C4-2B (cell line): ENCODE measurements at regions not wholly inside any gene's neighbourhood (a gene's known extent, or its start where the extent isn't known, plus 50 kb on each side); places are given as distances from the start of the nearest gene placed in this dataset.

ENCODE experiments used
- CTCF ChIP-seq: fragments of 450-650 bp; conservative IDR thresholded peaks from 2 replicates; pipeline ENCODE4 v1.5.1; 2017; ENCODE audit warnings: mild to moderate bottlenecking
- ZFX ChIP-seq: fragments of 450-650 bp; IDR thresholded peaks from 2 replicates; pipeline ENCODE4 v1.6.1; 2017

DNA sequence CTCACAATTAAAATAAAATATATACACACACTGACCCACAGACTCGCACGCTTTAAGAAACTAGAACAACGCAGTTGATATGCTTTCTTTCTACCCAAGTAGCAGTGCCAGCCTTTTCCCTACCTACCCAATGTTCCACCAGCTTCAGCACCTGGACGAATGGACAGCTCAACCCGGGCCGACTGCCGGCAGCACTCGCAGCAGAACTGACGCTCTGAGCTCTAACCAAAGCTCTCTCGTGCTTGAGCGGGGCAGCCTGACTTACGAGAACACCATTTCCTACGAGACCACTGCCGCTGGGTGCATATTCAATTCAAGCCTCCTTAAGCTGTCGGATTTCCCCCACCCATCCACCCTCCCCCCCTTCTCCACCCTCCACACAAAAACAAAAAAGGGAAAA is 127.4 kb upstream of the DPYD start:
- TF ChIP-seq CTCF (no peak), ZFX (no peak)
